ENCODE measurements at regions not wholly inside any gene's neighbourhood (a gene's known extent, or its start where the extent isn't known, plus 50 kb on each side); places are given as distances from the start of the nearest gene placed in this dataset.

GRCh38 chr9:134544388-134545214, 97.0 kb upstream of the COL5A1 start (continued):
- no peak for TF ChIP-seq ELK3 (CRISPR knock-in tag; IDR thresholded peaks at IDR 0.05)
- no peak for TF ChIP-seq MAFK (IDR thresholded peaks at IDR 0.05; ENCODE audit: low read length)
- no peak for TF ChIP-seq RBBP5 (IDR thresholded peaks at IDR 0.05; ENCODE audit: borderline replicate concordance, insufficient read depth, low read length, poor library complexity, severe bottlenecking)
- TF ChIP-seq FOXP1 (CRISPR knock-in tag; IDR thresholded peaks at IDR 0.05): no peak
- TF ChIP-seq CCNT2 (IDR thresholded peaks at IDR 0.05; ENCODE audit: borderline replicate concordance, extremely low read depth, insufficient read length, low read depth, low read length): no peak
- TF ChIP-seq ZBTB1 (CRISPR knock-in tag; IDR thresholded peaks at IDR 0.05; ENCODE audit: borderline replicate concordance, low read depth): no peak

GRCh38 chr9:134545215-134545542, 96.4 kb upstream of the COL5A1 start:
- no peaks in the 10 kb centered on the region for H3K9me3 ChIP-seq (replicated peaks; ENCODE audit: control insufficient read depth, insufficient read depth, low read depth, low read length)
- H3K9ac ChIP-seq (ENCODE audit: insufficient read depth in 1 of 2, low read depth in 2 of 2, low read length in 2 of 2): no peak overlapping the region
- no peak overlapping the region for H3K27ac ChIP-seq (ENCODE audit: extremely low read depth, low read depth, low read length)
- H3K4me1 ChIP-seq (replicated peaks in 1 of 2; ENCODE audit: control insufficient read depth in 2 of 2, insufficient read depth in 2 of 2, low read length in 2 of 2): no peaks in the 10 kb centered on the region
- peaks cover 28 to 84% of the 10 kb centered on the region in 2 experiments; a peak in 4 of 5 replicates for H3K27me3 ChIP-seq (ENCODE audit: control insufficient read depth in 2 of 2, insufficient read depth in 2 of 2, low read length in 2 of 2)
- in situ Hi-C loops (cut with MboI): no loop called here
- WGBS (ENCODE audit: insufficient coverage, low coverage, missing lambda C conversion rate): 1% methylated on average over 7 of the region's 7 CpGs
- BruUV-seq (replicated peaks): no TSS peak
- no peak overlapping the region for H3K4me3 ChIP-seq
- H3K36me3 ChIP-seq (ENCODE audit: control insufficient read depth, insufficient read depth, low read length): no peaks in the 10 kb centered on the region
- FAIRE-seq (no peak), ATAC-seq (no peak), DNase-seq (ENCODE audit: extremely low read depth in 1 of 4, low spot score in 3 of 4) (no peak)
- intact Hi-C loops (cut with micrococcal nuclease): no loop called here
- peaks cover 8% of the 10 kb centered on the region; the same call in 1 of the 2 replicates for H4K20me1 ChIP-seq (replicated peaks; ENCODE audit: control insufficient read depth, insufficient read depth, low read length)
- CTCF ChIA-PET (ENCODE audit: low intra/inter-chr PET ratio): no interaction called here
- H2AFZ ChIP-seq (ENCODE audit: low read depth, low read length): no peak overlapping the region
- POLR2A ChIA-PET: no interaction called here
- no peaks in the 10 kb centered on the region for H3K79me2 ChIP-seq (ENCODE audit: control insufficient read depth, insufficient read depth, low read length)
- no peak overlapping the region for H3K4me2 ChIP-seq (ENCODE audit: insufficient read depth, low read length)
- no peaks in the 10 kb centered on the region for H3K9me1 ChIP-seq (ENCODE audit: control insufficient read depth, insufficient read depth, low read length)
- TF ChIP-seq KAT2B (IDR thresholded peaks at IDR 0.05; ENCODE audit: low read depth, low read length) (no peak), NR2C1 (IDR thresholded peaks at IDR 0.05) (no peak), NR2C1 (tag; IDR thresholded peaks at IDR 0.05) (no peak), ZBED1 (IDR thresholded peaks at IDR 0.05) (no peak), USF1 (CRISPR knock-in tag; IDR thresholded peaks at IDR 0.05) (no peak), SNRNP70 (optimal IDR thresholded peaks at IDR 0.05; ENCODE audit: low read depth, low read length) (no peak), CEBPZ (IDR thresholded peaks at IDR 0.05; ENCODE audit: borderline replicate concordance, low read depth, low read length) (no peak), PREB (CRISPR knock-in tag; IDR thresholded peaks at IDR 0.05) (no peak), STAG1 (CRISPR knock-in tag; IDR thresholded peaks at IDR 0.05; ENCODE audit: borderline replicate concordance) (no peak), CBFA2T3 (IDR thresholded peaks at IDR 0.05) (no peak)
